ENCODE measurements at regions not wholly inside any gene's neighbourhood (a gene's known extent, or its start where the extent isn't known, plus 50 kb on each side); places are given as distances from the start of the nearest gene placed in this dataset.

- no peak for TF ChIP-seq POLR2A (IDR thresholded peaks at IDR 0.05)
- TF ChIP-seq, protein P1, sequence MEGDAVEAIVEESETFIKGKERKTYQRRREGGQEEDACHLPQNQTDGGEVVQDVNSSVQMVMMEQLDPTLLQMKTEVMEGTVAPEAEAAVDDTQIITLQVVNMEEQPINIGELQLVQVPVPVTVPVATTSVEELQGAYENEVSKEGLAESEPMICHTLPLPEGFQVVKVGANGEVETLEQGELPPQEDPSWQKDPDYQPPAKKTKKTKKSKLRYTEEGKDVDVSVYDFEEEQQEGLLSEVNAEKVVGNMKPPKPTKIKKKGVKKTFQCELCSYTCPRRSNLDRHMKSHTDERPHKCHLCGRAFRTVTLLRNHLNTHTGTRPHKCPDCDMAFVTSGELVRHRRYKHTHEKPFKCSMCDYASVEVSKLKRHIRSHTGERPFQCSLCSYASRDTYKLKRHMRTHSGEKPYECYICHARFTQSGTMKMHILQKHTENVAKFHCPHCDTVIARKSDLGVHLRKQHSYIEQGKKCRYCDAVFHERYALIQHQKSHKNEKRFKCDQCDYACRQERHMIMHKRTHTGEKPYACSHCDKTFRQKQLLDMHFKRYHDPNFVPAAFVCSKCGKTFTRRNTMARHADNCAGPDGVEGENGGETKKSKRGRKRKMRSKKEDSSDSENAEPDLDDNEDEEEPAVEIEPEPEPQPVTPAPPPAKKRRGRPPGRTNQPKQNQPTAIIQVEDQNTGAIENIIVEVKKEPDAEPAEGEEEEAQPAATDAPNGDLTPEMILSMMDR (IDR thresholded peaks at IDR 0.05) = no peak
- no peak for TF ChIP-seq EP300 (IDR thresholded peaks at IDR 0.05)
- Histone ChIP-seq H3K27ac (no peak overlapping the region), H3K4me3 (no peak overlapping the region), H3K27me3 (peaks cover 3% of the 10 kb centered on the region), H3K9me3 (peaks cover 0 to 4% of the 10 kb centered on the region in 2 donors), H3K36me3 (no peaks in the 10 kb centered on the region), H3K4me1 (ENCODE audit: insufficient read depth) (no peaks in the 10 kb centered on the region)
- intact Hi-C loops (cut with DNase I) = no loop called here
- no peak for DNase-seq
- WGBS, 3 donors = 72 to 87% (median 83%) methylated on average over 6 of the region's 6 CpGs
Measured at GRCh38 chr17:77512062-77512946, 371.5 kb downstream of the SEC14L1 start.

DNA sequence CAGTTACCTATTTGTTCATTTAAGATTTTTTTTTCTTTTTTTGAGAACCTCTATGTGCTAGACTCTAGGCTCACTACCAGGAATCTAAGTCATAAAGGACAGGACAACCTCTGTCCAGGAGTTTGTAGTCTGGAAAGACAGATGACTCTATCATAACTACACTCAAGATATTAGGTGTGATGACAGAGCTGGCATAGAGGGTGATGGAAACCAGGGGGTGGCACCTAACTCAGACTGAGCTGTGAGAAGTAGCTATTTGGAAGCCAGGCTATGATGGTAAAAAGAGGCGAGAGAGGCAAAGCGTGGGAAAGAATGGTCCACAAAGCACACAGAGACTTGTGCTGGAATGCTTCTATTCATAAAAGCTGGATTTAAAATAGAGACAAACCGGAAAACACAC, 372.3 kb downstream of the SEC14L1 start:
- Histone ChIP-seq H3K4me1 (ENCODE audit: insufficient read depth) (no peaks in the 10 kb centered on the region), H3K27me3 (peaks cover 3% of the 10 kb centered on the region), H3K4me3 (no peak overlapping the region), H3K36me3 (no peaks in the 10 kb centered on the region), H3K9me3 (peaks cover 0 to 4% of the 10 kb centered on the region in 2 donors), H3K27ac (no peak overlapping the region)
- TF ChIP-seq POLR2A (IDR thresholded peaks at IDR 0.05) (no peak), EP300 (IDR thresholded peaks at IDR 0.05) (no peak)
- TF ChIP-seq, protein P1 (IDR thresholded peaks at IDR 0.05) = no peak
- intact Hi-C loops (cut with DNase I) = no loop called here
- no peak for DNase-seq
- 93 to 96% (median 94%) methylated on average over 3 of the region's 3 CpGs for WGBS, 3 donors

DNA sequence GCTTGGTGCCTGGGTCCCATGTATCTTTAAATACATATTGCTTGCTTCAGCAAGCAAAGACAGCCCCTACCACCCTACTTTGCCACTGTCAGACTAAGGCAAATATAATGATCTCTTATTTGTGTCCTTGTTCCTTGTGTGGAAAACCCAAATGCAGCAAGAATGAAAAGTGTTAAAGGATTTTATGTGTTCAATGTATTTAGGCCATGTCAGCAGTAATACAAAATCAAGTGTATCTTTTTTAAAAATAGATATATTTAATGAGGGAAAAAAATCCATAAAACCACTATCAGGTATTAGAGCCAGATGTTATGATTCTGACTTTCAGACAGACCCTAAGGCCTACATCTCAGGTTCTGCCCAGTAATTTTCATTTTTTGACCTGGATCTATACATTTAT, 374.5 kb downstream of the SEC14L1 start:
- Histone ChIP-seq H3K4me3 (no peak overlapping the region), H3K4me1 (ENCODE audit: insufficient read depth) (no peaks in the 10 kb centered on the region), H3K9me3 (peaks cover 0 to 4% of the 10 kb centered on the region in 2 donors), H3K27me3 (peaks cover 3% of the 10 kb centered on the region), H3K36me3 (no peaks in the 10 kb centered on the region), H3K27ac (no peak overlapping the region)
- TF ChIP-seq POLR2A (IDR thresholded peaks at IDR 0.05) (no peak), EP300 (IDR thresholded peaks at IDR 0.05) (no peak)
- TF ChIP-seq, protein P1 (IDR thresholded peaks at IDR 0.05) = no peak
- intact Hi-C loops (cut with DNase I) = no loop called here
- no peak for DNase-seq

DNA sequence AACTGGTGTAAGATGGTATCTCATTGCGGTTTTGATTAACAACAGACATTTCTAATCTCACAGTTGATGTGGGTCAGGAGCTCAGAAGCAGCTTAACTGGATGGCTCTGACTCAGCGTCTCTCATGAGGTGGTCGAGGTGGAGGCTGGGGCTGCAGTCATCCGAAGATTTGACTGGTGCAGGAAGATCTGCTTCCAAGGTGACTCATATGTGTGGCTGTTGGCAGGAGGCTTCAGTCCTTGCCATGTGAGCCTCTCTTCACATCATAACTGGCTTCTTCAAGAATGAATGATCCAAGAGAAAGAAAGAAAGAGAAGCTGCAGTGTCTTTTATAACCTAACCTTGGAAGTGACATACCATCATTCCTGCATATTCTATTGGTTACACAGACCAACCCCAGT, 376.1 kb downstream of the SEC14L1 start:
- H3K27ac ChIP-seq = no peak overlapping the region
- TF ChIP-seq EP300 (IDR thresholded peaks at IDR 0.05) = no peak
- TF ChIP-seq, protein P1 (IDR thresholded peaks at IDR 0.05) = no peak
- TF ChIP-seq POLR2A (IDR thresholded peaks at IDR 0.05) = no peak
- H3K36me3 ChIP-seq = no peaks in the 10 kb centered on the region
- no peak overlapping the region for H3K4me3 ChIP-seq
- peaks cover 0 to 4% of the 10 kb centered on the region in 2 donors for H3K9me3 ChIP-seq
- intact Hi-C loops (cut with DNase I) = no loop called here
- H3K4me1 ChIP-seq (ENCODE audit: insufficient read depth) = no peaks in the 10 kb centered on the region
- H3K27me3 ChIP-seq = no peaks in the 10 kb centered on the region
- no peak for DNase-seq
- WGBS, 3 donors = 87 to 91% (median 88%) methylated on average over 4 of the region's 4 CpGs
